ENCODE measurements at regions not wholly inside any gene's neighbourhood (a gene's known extent, or its start where the extent isn't known, plus 50 kb on each side); places are given as distances from the start of the nearest gene placed in this dataset.
"Not testable (repeated sequence)": the region's sequence is repeated elsewhere in the genome, so short reads cannot be mapped to it uniquely, and the experiment has no call there.

DNA sequence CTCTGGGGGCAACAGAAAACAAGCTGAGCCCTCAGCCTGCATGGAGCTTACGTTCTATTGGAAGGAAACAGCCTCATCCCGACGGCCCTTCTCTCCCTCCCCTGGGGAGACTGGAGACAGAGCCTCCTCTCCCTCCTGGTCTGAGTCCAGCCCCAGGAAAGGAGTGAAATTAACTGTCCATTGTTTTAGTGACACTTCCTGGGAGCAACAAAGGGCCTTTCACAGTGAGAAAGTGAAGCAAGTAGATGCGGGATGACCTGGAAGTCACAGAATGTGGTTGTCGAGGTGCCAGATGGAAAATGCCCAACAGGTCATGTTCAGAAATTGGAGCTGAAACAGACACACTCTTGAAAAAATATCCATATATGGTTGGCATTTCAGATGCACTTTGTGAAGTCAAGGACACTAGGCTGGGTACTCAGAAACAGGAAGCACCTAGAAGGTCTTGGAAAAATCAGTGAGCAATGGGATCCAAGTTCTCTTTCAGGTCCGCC, 77.8 kb downstream of the TFAP2C start:
- Histone ChIP-seq H3K36me3 (ENCODE audit: control insufficient read depth, low read length) (no peaks in the 10 kb centered on the region), H3K79me2 (ENCODE audit: control insufficient read depth, low read length) (no peaks in the 10 kb centered on the region), H3K9me3 (ENCODE audit: control insufficient read depth, insufficient read depth, low read length) (no peaks in the 10 kb centered on the region), H3K27ac (ENCODE audit: low read depth, low read length) (no peak overlapping the region), H3K4me1 (ENCODE audit: control insufficient read depth, low read length) (no peaks in the 10 kb centered on the region), H4K20me1 (ENCODE audit: control insufficient read depth, insufficient read depth, low read depth, low read length) (no peaks in the 10 kb centered on the region), H3K27me3 (ENCODE audit: control insufficient read depth, low read length) (no peaks in the 10 kb centered on the region), H3K4me3 (ENCODE audit: low read length) (no peak overlapping the region), H3K9me2 (replicated peaks; ENCODE audit: control insufficient read depth, low read length) (no peaks in the 10 kb centered on the region), H3K4me2 (ENCODE audit: low read length) (no peak overlapping the region), H3F3A (ENCODE audit: control insufficient read depth, insufficient read depth) (no peaks in the 10 kb centered on the region)
- TF ChIP-seq, protein P1, sequence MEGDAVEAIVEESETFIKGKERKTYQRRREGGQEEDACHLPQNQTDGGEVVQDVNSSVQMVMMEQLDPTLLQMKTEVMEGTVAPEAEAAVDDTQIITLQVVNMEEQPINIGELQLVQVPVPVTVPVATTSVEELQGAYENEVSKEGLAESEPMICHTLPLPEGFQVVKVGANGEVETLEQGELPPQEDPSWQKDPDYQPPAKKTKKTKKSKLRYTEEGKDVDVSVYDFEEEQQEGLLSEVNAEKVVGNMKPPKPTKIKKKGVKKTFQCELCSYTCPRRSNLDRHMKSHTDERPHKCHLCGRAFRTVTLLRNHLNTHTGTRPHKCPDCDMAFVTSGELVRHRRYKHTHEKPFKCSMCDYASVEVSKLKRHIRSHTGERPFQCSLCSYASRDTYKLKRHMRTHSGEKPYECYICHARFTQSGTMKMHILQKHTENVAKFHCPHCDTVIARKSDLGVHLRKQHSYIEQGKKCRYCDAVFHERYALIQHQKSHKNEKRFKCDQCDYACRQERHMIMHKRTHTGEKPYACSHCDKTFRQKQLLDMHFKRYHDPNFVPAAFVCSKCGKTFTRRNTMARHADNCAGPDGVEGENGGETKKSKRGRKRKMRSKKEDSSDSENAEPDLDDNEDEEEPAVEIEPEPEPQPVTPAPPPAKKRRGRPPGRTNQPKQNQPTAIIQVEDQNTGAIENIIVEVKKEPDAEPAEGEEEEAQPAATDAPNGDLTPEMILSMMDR (IDR thresholded peaks at IDR 0.05; ENCODE audit: low read depth, low read length, poor library complexity, severe bottlenecking): no peak
- TF ChIP-seq EZH2phosphoT487 (IDR thresholded peaks at IDR 0.05; ENCODE audit: borderline replicate concordance, low read length): no peak

DNA sequence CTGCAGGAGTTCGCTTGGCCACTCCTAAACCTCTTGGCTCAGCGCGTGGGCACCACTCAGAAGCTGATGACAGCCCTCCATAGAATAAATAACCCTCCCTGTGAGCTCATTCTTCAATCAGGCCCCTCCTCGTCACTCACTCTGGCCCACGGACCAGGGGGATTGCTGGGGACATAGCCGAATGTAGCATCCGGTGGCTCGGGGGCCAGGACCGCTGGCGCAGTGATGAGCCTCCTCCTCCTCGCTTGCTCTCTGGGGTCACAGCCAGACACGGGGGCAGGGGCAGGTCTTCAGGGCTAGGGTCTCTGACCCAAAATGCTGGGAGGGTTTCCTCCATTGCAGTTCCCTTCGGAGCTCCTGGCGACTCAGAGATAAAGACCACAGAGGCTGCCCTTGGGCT, 79.9 kb downstream of the TFAP2C start:
- H3K27ac ChIP-seq (ENCODE audit: low read depth, low read length): no peak overlapping the region
- H3K9me3 ChIP-seq (ENCODE audit: control insufficient read depth, insufficient read depth, low read length): no peaks in the 10 kb centered on the region
- no peak overlapping the region for H3K4me3 ChIP-seq (ENCODE audit: low read length)
- H3F3A ChIP-seq (ENCODE audit: control insufficient read depth, insufficient read depth): no peaks in the 10 kb centered on the region
- no peaks in the 10 kb centered on the region for H3K9me2 ChIP-seq (replicated peaks; ENCODE audit: control insufficient read depth, low read length)
- no peaks in the 10 kb centered on the region for H3K4me1 ChIP-seq (ENCODE audit: control insufficient read depth, low read length)
- H4K20me1 ChIP-seq (ENCODE audit: control insufficient read depth, insufficient read depth, low read depth, low read length): no peaks in the 10 kb centered on the region
- H3K4me2 ChIP-seq (ENCODE audit: low read length): no peak overlapping the region
- TF ChIP-seq EZH2phosphoT487 (IDR thresholded peaks at IDR 0.05; ENCODE audit: borderline replicate concordance, low read length): no peak
- H3K79me2 ChIP-seq (ENCODE audit: control insufficient read depth, low read length): no peaks in the 10 kb centered on the region
- no peaks in the 10 kb centered on the region for H3K36me3 ChIP-seq (ENCODE audit: control insufficient read depth, low read length)
- no peaks in the 10 kb centered on the region for H3K27me3 ChIP-seq (ENCODE audit: control insufficient read depth, low read length)

DNA sequence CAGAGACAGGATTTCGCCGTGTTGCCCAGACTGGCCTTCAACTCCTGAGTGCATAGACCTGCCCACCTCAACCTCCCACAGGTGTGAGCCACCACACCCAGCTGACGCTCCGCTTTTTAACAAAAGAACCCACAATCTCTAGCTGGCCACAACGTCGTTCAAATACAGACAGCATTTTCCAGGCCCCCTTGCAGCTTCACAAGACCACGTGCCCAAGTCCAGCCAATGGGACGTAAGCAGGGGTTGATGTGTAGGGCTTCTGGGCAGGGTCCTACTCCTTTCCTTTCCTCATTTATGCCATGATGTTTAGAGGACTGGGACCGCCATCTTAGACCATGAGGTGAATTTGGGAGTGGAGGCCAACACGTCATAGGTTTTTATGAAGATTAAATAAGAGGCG, 81.0 kb downstream of the TFAP2C start:
- H3K79me2 ChIP-seq (ENCODE audit: control insufficient read depth, low read length): no peaks in the 10 kb centered on the region
- H3K9me3 ChIP-seq (ENCODE audit: control insufficient read depth, insufficient read depth, low read length): no peaks in the 10 kb centered on the region
- no peaks in the 10 kb centered on the region for H3K9me2 ChIP-seq (replicated peaks; ENCODE audit: control insufficient read depth, low read length)
- H3K4me1 ChIP-seq (ENCODE audit: control insufficient read depth, low read length): no peaks in the 10 kb centered on the region
- H3F3A ChIP-seq (ENCODE audit: control insufficient read depth, insufficient read depth): no peaks in the 10 kb centered on the region
- no peak overlapping the region for H3K27ac ChIP-seq (ENCODE audit: low read depth, low read length)
- H3K4me3 ChIP-seq (ENCODE audit: low read length): no peak overlapping the region
- no peaks in the 10 kb centered on the region for H4K20me1 ChIP-seq (ENCODE audit: control insufficient read depth, insufficient read depth, low read depth, low read length)
- no peaks in the 10 kb centered on the region for H3K27me3 ChIP-seq (ENCODE audit: control insufficient read depth, low read length)
- TF ChIP-seq, protein P1 (IDR thresholded peaks at IDR 0.05; ENCODE audit: low read depth, low read length, poor library complexity, severe bottlenecking): no peak
- TF ChIP-seq EZH2phosphoT487 (IDR thresholded peaks at IDR 0.05; ENCODE audit: borderline replicate concordance, low read length): no peak
- H3K4me2 ChIP-seq (ENCODE audit: low read length): no peak overlapping the region
- no peaks in the 10 kb centered on the region for H3K36me3 ChIP-seq (ENCODE audit: control insufficient read depth, low read length)

DNA sequence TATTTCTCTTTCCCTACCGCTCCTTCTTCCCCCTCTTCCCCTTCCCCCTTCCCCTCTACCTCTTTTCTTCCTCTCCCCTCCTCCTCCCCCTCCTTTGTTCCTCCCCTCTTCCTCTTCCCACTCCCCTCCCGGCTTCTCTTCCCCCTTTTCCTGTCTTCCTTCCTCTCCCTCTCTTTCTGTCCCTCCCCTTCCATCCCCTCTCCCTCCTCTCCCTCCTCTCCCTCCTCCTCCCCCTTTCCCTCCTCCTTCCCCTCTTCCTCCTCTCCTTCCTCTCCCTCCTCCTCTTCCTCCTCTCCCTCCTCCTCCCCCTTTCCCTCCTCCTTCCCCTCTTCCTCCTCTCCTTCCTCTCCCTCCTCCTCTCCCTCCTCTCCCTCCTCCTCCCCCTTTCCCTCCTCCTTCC, 81.5 kb downstream of the TFAP2C start:
- H3K9me2 ChIP-seq (replicated peaks; ENCODE audit: control insufficient read depth, low read length); H3K4me1 ChIP-seq (ENCODE audit: control insufficient read depth, low read length); H3K9me3 ChIP-seq (ENCODE audit: control insufficient read depth, insufficient read depth, low read length); H3F3A ChIP-seq (ENCODE audit: control insufficient read depth, insufficient read depth); H3K36me3 ChIP-seq (ENCODE audit: control insufficient read depth, low read length); H4K20me1 ChIP-seq (ENCODE audit: control insufficient read depth, insufficient read depth, low read depth, low read length); H3K79me2 ChIP-seq (ENCODE audit: control insufficient read depth, low read length); H3K27ac ChIP-seq (ENCODE audit: low read depth, low read length); H3K4me3 ChIP-seq (ENCODE audit: low read length); H3K4me2 ChIP-seq (ENCODE audit: low read length); H3K27me3 ChIP-seq (ENCODE audit: control insufficient read depth, low read length): not testable (repeated sequence)
